ENCODE measurements at regions not wholly inside any gene's neighbourhood (a gene's known extent, or its start where the extent isn't known, plus 50 kb on each side); places are given as distances from the start of the nearest gene placed in this dataset.
"Not testable (repeated sequence)": the region's sequence is repeated elsewhere in the genome, so short reads cannot be mapped to it uniquely, and the experiment has no call there.

DNA sequence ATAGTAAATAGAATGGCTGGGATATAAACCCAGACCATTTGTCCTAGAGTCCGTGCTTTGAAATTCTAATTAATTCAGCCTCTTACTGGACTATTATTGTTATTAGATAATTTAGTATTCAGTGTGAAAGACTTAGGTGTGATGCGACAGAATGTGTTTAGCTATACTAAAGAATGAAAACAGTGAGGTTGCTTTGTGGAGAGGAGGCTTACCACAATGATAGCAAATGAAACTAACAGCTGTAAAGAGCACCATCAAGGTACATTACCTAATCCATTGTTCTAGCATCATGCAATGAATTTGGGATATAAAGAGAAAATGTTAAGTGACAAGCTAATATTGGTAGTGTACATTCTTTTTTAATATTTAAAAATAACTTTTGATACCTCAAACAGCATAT is 911.1 kb downstream of the KCNT2 start:
- no peak for DNase-seq (ENCODE audit: low read depth in 2 of 2)

DNA sequence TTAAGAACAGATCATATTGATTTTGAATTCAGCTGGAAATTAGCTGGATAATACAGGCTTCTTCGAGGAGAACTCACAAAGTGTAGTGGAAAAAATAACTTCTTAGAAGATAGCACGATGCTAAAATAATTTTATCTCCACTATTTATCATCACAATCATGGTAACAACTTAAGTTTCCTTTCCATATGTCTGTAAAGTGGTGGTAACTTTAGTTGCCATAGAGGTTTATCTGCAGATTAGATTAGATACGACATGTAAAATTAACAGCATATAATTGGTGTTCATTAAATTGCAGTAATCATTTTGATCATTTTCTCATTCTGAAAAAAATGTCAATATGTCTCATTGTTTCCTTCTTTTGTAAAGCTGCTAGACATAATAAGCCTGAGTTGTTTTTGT is 921.5 kb downstream of the KCNT2 start:
- DNase-seq (ENCODE audit: low read depth in 2 of 2), result no peak

GRCh38 chr1:195664628-195665027 is 943.6 kb downstream of the KCNT2 start:
- no peak for DNase-seq (ENCODE audit: low read depth in 2 of 2)

- DNase-seq (ENCODE audit: low read depth in 2 of 2), result no peak
Measured at GRCh38 chr1:195663549-195664280, 944.5 kb downstream of the KCNT2 start.

DNA sequence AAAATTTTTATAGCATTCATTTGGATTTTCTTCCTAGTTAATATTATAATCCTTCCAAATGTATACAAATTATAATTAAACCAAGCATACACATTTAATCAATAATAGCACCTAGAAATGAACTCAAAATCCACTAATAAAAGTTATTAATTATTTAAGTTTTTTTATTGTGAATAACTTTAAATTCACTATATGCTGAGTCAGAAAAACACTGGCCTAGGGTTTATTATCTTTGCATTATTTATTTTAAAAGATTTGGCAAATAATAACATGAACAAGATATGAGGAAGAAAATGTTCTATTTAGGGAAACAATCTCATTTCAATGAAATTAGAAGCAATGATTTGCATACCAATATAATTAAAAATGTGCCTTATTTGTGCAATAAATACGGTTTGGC is 951.5 kb downstream of the KCNT2 start:
- DNase-seq (ENCODE audit: low read depth in 2 of 2), result no peak

- not testable (repeated sequence) for DNase-seq (ENCODE audit: low read depth in 2 of 2)
Measured at GRCh38 chr1:195648875-195649274, 959.4 kb downstream of the KCNT2 start.

DNA sequence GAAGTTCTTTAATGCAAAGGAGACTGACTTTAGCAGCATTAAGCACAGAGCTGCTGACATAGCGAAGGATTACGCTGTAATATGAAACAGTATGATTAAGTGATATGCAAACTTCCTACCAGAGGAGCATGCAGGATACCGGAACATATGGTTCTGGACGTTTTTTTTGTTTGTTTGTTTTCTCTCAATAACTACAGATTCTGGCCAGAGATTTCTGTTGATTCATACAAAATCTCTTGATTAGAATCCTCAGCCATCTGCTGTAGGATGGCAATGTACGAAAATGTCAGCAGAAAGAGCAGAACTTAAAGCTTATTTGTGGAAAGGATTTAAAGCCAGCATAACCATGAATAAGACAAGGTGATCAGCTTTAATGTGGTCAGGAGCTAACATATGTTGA is 970.7 kb downstream of the KCNT2 start:
- DNase-seq (ENCODE audit: low read depth in 2 of 2), result no peak

DNA sequence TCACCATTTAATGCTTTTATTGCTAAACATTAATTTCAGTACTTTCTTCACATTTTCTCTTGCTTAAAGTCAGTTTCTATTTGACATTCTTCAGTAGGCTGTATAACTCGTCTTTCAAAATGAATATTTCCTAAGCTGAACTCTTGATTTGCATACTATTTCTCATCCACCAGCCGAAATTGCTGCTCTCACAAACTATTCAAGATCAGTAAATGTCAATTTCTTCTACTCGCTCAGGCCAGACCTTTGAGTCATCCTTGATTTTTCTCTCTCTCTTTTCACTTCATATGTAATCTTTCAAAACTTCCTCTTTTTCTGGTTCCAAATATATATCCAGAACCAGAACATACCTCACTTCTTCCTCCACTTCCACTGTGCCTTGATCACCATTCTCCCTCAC is 990.0 kb downstream of the KCNT2 start:
- no peak for DNase-seq (ENCODE audit: low read depth in 2 of 2)

GRCh38 chr1:195617106-195617505 is 991.1 kb downstream of the KCNT2 start:
- no peak for DNase-seq (ENCODE audit: low read depth in 2 of 2)

DNA sequence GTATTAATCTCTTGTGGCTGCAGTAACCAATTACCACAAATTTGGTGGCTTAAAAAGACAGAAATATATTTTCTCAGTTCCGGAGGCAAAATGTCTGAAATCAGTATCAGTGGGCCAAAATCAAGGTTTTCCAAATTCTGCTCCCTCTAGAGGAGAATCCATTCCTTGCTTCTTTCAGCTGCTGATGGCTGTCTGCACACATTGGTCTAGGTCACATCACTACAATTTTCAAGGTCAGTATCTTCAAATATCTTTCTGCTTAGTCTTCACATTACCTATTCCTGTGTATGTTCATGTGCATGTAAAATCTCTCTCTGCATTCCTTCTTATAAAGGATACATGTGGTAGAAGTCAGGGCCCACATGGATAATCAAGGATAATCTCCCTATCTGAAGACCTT is 999.4 kb downstream of the KCNT2 start:
- DNase-seq (ENCODE audit: low read depth in 2 of 2), result no peak

GRCh38 chr1:195606483-195606882 is 1001.8 kb downstream of the KCNT2 start:
- DNase-seq (ENCODE audit: low read depth in 2 of 2), result no peak

- no peak for DNase-seq (ENCODE audit: low read depth in 2 of 2)
Measured at GRCh38 chr1:195604287-195604686, 1004.0 kb downstream of the KCNT2 start.

GRCh38 chr1:195597891-195598290 is 1010.3 kb downstream of the KCNT2 start:
- no peak for DNase-seq (ENCODE audit: low read depth in 2 of 2)

GRCh38 chr1:195594773-195595172 is 1013.5 kb downstream of the KCNT2 start:
- no peak for DNase-seq (ENCODE audit: low read depth in 2 of 2)

GRCh38 chr1:195594322-195594721 is 1013.9 kb downstream of the KCNT2 start:
- DNase-seq (ENCODE audit: low read depth in 2 of 2), result no peak

- DNase-seq (ENCODE audit: low read depth in 2 of 2), result no peak
Measured at GRCh38 chr1:195591917-195592672, 1016.1 kb downstream of the KCNT2 start.

GRCh38 chr1:195590649-195591048 is 1017.6 kb downstream of the KCNT2 start:
- no peak for DNase-seq (ENCODE audit: low read depth in 2 of 2)

DNA sequence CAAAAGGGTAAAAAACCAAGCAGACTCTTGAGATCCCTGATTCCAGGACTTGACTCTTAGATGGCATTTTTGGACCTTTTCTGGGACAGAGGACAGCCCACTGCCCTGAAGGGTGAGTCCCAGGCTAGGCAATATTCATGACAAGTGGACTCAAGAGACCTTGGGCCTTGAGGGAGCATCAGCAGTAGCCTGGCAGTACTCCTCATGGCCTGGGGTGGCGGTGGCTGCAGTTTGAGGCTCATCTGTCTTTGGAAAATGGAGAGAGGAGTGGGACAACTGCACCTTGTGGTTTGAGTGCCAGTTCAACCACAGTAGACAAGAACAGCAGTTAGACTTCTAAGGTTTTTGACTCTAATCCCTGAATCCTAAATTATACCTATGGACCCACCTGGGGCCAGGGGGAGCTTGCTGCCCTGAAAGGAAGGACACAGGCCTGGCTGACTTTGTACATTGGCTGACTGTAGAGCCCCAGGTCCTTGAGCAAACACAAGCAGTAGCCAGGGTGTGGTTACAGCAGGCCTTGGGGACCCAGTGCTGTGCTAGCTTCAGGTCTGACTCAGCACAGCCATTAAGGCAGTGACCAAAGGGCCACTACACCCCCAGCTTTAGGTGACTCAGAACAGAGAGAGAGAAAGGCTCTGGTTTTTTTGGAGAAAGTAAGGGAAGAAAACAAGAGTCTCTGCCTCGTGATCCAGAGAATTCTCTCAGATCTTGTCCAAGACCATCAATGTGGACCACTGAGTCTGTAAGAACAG is 1023.2 kb downstream of the KCNT2 start:
- no peak for DNase-seq (ENCODE audit: low read depth in 2 of 2)

- no peak for DNase-seq (ENCODE audit: low read depth in 2 of 2)
Measured at GRCh38 chr1:195580988-195581387, 1027.3 kb downstream of the KCNT2 start.

DNA sequence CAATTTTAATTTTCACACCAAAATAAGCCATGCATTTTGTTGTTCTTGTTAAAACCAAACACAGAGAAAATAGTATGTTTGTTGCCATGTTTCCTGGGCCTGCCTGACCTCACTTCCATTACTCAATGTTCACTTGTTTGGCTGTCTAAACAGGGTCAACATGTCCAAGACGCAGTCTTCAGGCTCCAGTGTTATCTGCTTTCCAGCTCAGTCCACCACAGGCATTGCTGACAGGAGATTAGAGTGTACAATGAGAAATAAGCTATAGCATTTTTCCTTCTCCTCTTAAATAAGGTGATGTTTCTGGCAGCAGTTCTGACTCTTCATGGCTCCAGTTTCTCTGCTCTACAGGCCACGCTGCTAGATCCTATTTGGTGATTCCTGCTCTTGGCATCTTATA is 1030.5 kb downstream of the KCNT2 start:
- DNase-seq (ENCODE audit: low read depth in 2 of 2), result no peak

DNA sequence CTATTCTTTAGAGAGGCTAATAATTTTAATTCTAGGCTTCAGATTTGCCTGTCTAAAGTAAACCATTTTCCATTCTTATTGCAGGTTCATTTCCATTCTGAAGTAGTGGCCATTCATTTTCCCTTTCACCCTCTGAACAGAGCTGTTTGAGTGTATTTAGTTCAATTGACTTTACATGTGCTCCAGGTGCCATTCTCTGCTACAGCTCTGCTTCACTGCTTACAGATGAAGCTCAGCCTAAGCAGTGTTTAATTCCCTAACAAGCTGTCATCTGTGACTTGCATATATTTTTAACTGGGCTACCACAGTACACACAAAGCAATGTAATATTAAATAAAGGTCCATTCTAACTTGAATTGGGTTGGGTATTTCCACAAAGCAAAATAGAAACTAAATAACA is 1031.6 kb downstream of the KCNT2 start:
- no peak for DNase-seq (ENCODE audit: low read depth in 2 of 2)

- DNase-seq (ENCODE audit: low read depth in 2 of 2), result no peak
Measured at GRCh38 chr1:195574511-195574910, 1033.7 kb downstream of the KCNT2 start.

DNA sequence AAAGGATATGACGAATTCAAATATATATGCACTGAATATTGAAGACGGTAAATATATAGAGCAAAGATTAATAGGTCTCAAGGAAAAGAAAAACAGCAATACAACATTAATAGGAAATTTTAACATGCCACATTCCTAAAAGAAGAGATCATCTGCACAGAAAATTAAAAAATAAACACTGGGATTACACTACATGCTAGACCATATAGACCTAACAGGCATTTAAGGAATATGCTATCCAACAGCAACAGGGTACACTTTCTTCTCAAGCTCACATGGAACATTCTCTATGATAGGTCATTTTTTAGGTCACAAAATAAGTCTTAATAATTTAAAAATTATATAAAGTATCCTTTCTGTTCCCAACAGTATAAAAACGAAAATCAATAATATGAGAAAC is 1038.3 kb downstream of the KCNT2 start:
- DNase-seq (ENCODE audit: low read depth in 2 of 2), result no peak
